ENCODE measurements at regions not wholly inside any gene's neighbourhood (a gene's known extent, or its start where the extent isn't known, plus 50 kb on each side); places are given as distances from the start of the nearest gene placed in this dataset.

DNA sequence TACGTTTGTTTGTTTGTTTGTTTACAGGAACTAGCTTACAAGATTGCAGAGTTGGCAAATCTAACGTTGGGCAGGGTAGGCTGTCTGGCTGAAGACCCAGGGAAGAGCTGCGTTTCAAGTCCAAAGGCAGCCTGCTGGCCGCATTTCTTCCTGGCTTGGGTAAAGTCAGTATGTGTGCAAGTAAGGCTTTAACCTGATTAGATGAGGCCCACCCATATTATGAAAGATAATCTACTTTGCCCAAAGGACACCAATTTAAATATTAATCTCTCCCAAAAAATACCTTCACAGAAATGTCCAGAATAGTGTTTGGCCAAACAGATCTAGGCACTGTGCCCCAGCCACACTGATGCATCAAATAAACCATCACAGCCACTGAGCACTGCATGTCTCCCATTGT is 228.9 kb upstream of the HABP2 start:
- no peak for DNase-seq

DNA sequence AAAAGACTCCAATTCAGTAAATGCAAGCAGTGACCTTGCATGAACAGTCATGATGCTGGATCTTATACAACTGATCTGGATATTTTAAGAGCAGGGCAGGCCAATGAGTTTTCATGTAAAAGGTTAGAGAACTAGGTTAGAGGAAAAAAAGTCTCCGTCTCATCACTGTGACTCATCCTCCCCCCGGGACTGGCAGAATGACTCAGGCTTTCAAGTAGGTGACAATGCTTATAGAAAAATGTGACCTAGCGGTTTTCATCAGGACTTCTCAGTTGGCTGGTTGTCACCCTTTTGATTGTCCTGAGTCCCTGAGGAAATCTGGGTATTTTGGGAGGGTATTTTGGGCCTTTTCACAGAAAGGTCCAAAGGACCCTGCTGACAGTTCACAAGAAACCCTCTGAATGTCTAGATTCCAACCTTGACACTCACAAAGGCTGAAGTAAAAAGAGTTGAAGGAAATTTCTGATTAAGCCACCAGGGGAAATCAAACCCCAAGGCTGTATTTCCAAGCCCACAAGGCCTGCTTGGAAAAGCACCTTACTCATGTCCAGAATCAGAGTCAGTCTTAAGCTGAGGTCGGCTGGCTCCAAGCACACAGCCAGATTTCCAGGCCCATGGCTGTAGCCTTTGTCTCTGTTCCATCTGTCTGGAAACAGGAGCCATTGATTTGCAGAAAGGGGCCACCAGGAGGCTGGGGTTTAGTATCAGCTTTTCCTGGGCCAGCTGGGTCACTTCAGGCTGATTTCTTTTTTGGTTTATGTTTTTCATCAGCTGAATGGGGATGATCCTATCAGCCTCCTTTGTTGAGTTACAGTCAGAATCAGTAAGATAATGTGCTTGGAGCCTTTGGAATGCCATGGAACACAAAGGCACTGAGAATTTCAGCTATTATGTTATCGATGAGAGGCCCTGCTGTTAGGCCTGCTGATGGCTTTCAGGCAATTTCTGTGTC is 226.4 kb upstream of the HABP2 start:
- no peak for DNase-seq

- no peak for DNase-seq
Measured at GRCh38 chr10:113329121-113329596, 223.7 kb upstream of the HABP2 start.

- no peak for DNase-seq
Measured at GRCh38 chr10:113331961-113332360, 220.9 kb upstream of the HABP2 start.

- DNase-seq, result no peak
Measured at GRCh38 chr10:113333313-113333712, 219.5 kb upstream of the HABP2 start.

- DNase-seq, result no peak
Measured at GRCh38 chr10:113335592-113335991, 217.3 kb upstream of the HABP2 start.

- DNase-seq, result no peak
Measured at GRCh38 chr10:113336549-113337130, 216.2 kb upstream of the HABP2 start.

DNA sequence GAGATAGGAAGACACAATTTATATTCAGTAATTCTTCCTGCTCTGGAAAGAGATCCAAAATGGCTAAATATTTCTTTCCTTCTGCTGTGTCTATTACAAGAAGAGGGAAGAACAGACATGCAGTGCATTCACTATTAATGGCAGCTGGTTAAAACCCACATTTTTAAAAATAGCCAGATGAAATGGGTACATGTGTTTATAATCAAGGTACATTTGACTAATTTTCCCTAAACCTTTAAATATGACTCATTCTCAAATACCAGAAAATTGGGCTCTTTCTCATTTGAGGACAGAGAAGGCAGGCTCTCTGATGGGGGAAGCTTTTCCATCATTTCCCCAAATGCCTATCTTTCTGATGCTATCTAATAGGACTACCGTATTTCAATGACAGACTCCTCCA is 215.7 kb upstream of the HABP2 start:
- no peak for DNase-seq

DNA sequence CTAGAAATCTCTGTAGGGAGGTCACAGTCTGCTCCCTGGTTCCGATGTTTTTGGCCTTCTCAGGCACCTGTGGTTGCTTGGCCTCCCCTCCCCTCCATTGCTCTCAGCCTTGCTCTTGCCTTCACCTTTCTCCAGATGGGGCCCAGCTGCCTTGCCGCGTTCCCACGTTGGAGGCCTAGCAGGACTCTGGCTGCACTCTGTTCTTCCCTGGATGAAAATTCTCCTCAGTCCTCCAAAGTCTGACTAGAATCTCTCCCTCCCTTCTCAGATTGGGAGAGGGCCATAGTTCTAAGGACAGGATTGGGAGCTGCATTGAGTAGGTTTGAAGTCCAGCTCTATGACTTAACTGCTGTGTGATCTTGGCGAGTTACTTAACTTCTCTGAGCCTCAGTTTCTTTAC is 213.7 kb upstream of the HABP2 start:
- no peak for DNase-seq

DNA sequence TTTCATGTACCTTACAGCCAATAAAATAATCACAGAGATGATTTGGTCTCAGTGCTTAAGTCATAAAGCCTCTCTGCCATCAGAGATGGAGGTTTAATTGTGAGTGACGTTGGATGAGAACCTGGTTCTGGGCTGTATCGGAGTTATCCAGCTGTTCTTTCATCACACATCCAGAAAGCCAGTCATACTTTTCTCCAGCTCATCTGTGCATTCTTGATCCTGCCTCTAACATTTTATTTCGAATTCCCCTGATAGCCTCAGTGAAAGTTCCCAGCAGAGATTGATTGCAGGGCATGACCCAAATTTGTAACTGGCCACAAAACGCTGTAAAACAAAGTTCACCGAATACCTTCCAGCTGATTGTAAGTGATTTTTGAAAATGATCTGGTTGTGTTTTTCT is 212.6 kb upstream of the HABP2 start:
- no peak for DNase-seq

DNA sequence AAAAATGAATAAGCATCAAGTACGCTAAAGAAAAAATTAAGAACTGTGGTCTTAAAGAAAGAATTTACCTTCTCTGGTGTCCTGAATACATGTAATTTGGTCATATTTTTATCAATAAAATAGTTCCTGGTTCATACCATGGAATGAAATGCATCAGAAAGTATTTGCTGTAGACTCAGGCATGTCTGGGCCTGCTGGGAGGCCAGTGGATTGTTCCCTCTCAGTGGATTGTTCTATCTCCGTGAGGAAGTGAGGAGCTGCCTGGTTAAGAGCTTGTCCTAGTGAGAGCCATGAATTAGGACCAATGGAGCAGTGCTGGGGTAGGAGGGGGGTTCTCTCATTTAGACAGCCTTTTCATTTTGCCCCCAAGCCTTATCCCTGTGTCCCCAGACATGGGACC is 211.7 kb upstream of the HABP2 start:
- DNase-seq, result no peak

- no peak for DNase-seq
Measured at GRCh38 chr10:113345826-113346624, 206.8 kb upstream of the HABP2 start.

- DNase-seq, result no peak
Measured at GRCh38 chr10:113347508-113347907, 205.3 kb upstream of the HABP2 start.

GRCh38 chr10:113348694-113349093 is 204.2 kb upstream of the HABP2 start:
- no peak for DNase-seq

DNA sequence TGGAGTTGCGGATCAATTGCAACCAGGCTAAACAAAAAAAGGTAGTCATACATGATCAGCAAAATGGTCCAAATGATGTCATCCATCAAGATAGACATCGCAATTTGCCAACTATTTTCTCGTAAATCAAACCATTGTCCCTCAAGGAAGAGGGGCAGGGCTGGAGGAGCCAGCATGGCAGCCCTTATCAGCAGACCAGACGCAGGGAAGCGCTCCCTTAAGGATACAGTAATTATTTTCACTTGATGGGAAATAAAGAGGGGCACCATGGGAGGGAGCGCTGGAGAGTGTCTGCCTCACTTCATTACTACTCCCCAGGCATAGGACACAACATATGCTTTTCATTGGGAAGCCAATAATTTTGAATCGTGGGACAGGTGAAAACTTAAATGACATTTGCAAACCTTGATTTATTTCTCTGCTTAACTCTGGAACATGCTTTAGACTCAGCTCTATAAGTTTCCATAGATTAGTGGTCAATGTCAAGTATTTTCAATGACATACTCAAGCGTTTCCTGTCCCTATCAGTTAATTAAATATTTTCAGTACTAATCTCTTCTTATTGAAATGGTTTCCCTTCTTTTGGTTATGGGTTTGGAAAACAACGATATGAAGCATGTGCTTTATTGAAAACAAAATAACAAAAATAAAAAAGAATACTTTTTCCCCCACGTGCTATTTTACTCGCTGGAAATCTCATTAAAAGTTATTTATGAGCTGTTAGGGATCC is 202.4 kb upstream of the HABP2 start:
- no peak for DNase-seq

GRCh38 chr10:113354711-113355110 is 198.1 kb upstream of the HABP2 start:
- no peak for DNase-seq

DNA sequence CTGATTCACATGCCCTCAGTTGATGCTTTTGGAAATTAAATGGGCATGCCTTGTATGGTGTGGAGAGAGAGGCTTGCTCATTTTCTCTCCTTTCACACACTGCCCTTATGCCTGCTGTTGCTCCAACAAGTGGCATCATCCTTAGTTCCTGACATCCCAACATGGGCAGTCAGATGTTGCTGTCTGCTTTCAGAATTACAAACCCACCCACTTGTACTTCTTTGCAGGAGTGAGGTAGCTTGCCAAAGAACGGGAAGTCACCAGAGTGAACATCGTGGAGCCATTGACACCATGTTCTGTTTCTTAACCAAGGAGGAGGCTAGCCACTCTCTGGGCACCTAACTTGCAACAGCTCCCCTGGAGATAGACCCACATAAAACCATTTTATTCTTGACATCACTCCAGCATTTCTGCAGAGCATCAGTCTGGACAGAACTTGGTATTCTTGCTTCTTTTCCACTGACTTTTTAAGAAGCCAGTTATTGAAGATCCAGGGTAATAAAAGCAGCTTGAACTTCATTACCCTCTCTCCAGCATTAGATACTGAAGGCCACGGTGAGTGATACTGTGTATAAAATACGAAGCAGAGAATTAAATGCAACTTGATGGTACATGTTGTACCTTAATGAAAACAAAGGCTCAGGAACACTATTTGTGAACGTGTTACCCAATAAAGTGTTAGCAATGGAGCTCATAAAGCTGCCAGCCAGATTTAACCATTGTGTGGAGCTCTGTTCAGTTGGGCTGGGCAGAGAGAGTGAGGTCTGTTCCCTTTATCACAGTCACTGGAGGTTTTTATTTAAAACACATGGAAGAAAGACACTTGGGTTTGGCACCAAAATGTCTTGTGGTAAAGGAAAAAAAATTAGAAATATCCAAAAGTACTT is 195.8 kb upstream of the HABP2 start:
- no peak for DNase-seq

GRCh38 chr10:113357681-113358300 is 195.1 kb upstream of the HABP2 start:
- DNase-seq, result no peak

- no peak for DNase-seq
Measured at GRCh38 chr10:113359655-113360054, 193.2 kb upstream of the HABP2 start.

- DNase-seq, result no peak
Measured at GRCh38 chr10:113360870-113361269, 192.0 kb upstream of the HABP2 start.

All from renal pelvis (tissue), 1 donor.